HCT116 (cell line): ENCODE measurements at regions not wholly inside any gene's neighbourhood (a gene's known extent, or its start where the extent isn't known, plus 50 kb on each side); places are given as distances from the start of the nearest gene placed in this dataset.

Experiments
- ATAC-seq: fragments of 200-7000 bp; cut with Tn5 transposase; 2 replicates; pipeline ENCODE4 v1.9.1; 2020; ENCODE audit warnings: mild to moderate bottlenecking, moderate library complexity
- BruUV-seq: library from RNA; stranded (reverse); fragments of 400-500 nt; replicated peaks from 2 replicates; lab custom pipeline; 2021; lab: Mats Ljungman, UMichigan
- CTCF ChIA-PET: fragments of 300-600 bp; sonication (Branson Sonifier 250); formaldehyde crosslinking; loops from one replicate; lab custom pipeline; 2021; ENCODE audit warnings: antibody characterized with exemption; lab: Charles Lee
- POLR2A ChIA-PET: fragments of 300-600, 350-600 bp; sonication (Branson Sonifier 250); formaldehyde crosslinking; loops from one replicate; lab custom pipeline; 2021; ENCODE audit warnings: antibody characterized with exemption; lab: Charles Lee
- RAD21 ChIA-PET, 2 experiments: fragments of 300-600 bp; sonication (Branson Sonifier 250); formaldehyde crosslinking; loops; one replicate each; lab custom pipeline; 2023; ENCODE audit warnings: low total read pairs in 2 of 2; ENCODE audit not compliant: uncharacterized antibody in 2 of 2, unreplicated experiment in 2 of 2, low non-redundant PET in 1 of 2; lab: Charles Lee
- DNase-seq: peaks from one replicate; pipeline ENCODE4 v3.0.0-alpha.2; 2010; ENCODE audit warnings: low read depth, low spot score
- H2AFZ ChIP-seq: fragments of 200-600 bp; shearing (Covaris generic), sonication (generic); 2 replicates; pipeline ENCODE4 v1.6.1; 2017; ENCODE audit warnings: low read depth, mixed run types, mixed read lengths, antibody characterized with exemption, low read length; ENCODE audit not compliant: poor library complexity, severe bottlenecking
- H3K27ac ChIP-seq: 2 replicates; pipeline ENCODE4 v1.5.1; 2012; ENCODE audit warnings: low read depth, low read length
- H3K27me3 ChIP-seq: fragments of 200-600 bp; sonication (generic); 2 replicates; pipeline ENCODE4 v1.6.1; 2016; ENCODE audit warnings: mixed run types, low read length, mixed read lengths; ENCODE audit not compliant: insufficient read depth
- H3K36me3 ChIP-seq, 2 experiments: fragments of 200-500 bp in 1 of 2; fragments of 200-600 bp in 1 of 2; sonication (Bioruptor generic) in 1 of 2; sonication (generic) in 1 of 2; 2 replicates each; pipeline versions ENCODE4 v1.5.1 to v1.6.1; 2014 to 2016; ENCODE audit warnings: low read length in 2 of 2, inconsistent platforms in 1 of 2, mixed read lengths in 1 of 2, mixed run types in 1 of 2; ENCODE audit not compliant: insufficient read depth in 2 of 2, control insufficient read depth in 1 of 2
- H3K4me1 ChIP-seq, 2 experiments: fragments of 200-600 bp in 1 of 2; sonication (generic) in 1 of 2; 2 replicates each; pipeline versions ENCODE4 v1.5.1 to v1.6.1; 2012 to 2017; ENCODE audit warnings: low read length in 2 of 2, inconsistent platforms in 1 of 2, mild to moderate bottlenecking in 1 of 2, mixed read lengths in 1 of 2, mixed run types in 1 of 2, moderate library complexity in 1 of 2; ENCODE audit not compliant: insufficient read depth in 2 of 2, control insufficient read depth in 1 of 2
- H3K4me2 ChIP-seq: fragments of 200-600 bp; sonication (generic); 2 replicates; pipeline ENCODE4 v1.6.1; 2017; ENCODE audit warnings: mixed run types, low read length, mixed read lengths
- H3K4me3 ChIP-seq, 2 experiments: fragments of 200-600 bp in 1 of 2; sonication (generic) in 1 of 2; replicated peaks in 1 of 2; 2 replicates each; pipeline ENCODE4 v1.5.1; 2011 to 2016; ENCODE audit warnings: low read length in 2 of 2, control low read depth in 1 of 2, low read depth in 1 of 2, mild to moderate bottlenecking in 1 of 2, mixed read lengths in 1 of 2, mixed run types in 1 of 2
- H3K79me2 ChIP-seq: fragments of 200-600 bp; sonication (generic); 2 replicates; pipeline ENCODE4 v1.6.1; 2017; ENCODE audit warnings: mild to moderate bottlenecking, mixed run types, low read length, moderate library complexity, mixed read lengths; ENCODE audit not compliant: insufficient read depth
- H3K9ac ChIP-seq: fragments of 200-600 bp; sonication (generic); 2 replicates; pipeline ENCODE4 v1.6.1; 2016; ENCODE audit warnings: low read length, mixed read lengths
- H3K9me2 ChIP-seq: fragments of 200-600 bp; sonication (generic), shearing (Covaris generic); 2 replicates; pipeline ENCODE4 v1.6.1; 2017; ENCODE audit warnings: mixed run types, mild to moderate bottlenecking, moderate library complexity; ENCODE audit not compliant: insufficient read depth
- H3K9me3 ChIP-seq, 2 experiments: fragments of 200-500 bp in 1 of 2; fragments of 200-600 bp in 1 of 2; sonication (Bioruptor generic) in 1 of 2; sonication (generic) in 1 of 2; 2 replicates each; pipeline ENCODE4 v1.6.1; 2014 to 2017; ENCODE audit warnings: low read length in 2 of 2, mixed read lengths in 2 of 2, inconsistent platforms in 1 of 2, low read depth in 1 of 2, mild to moderate bottlenecking in 1 of 2, mixed run types in 1 of 2, moderate library complexity in 1 of 2; ENCODE audit not compliant: control insufficient read depth in 1 of 2, insufficient read depth in 1 of 2
- H4K20me1 ChIP-seq: fragments of 200-600 bp; sonication (generic), shearing (Covaris generic); 2 replicates; pipeline ENCODE4 v1.6.1; 2017; ENCODE audit warnings: mixed run types, mild to moderate bottlenecking, moderate library complexity; ENCODE audit not compliant: insufficient read depth
- CBX3 ChIP-seq: IDR thresholded peaks from 2 replicates; pipeline ENCODE4 v1.6.1; 2012; ENCODE audit warnings: low read depth
- EGR1 ChIP-seq: IDR thresholded peaks from 2 replicates; pipeline ENCODE4 v1.6.1; 2012; ENCODE audit warnings: low read depth
- ELF1 ChIP-seq: IDR thresholded peaks from 2 replicates; pipeline ENCODE4 v1.6.1; 2012; ENCODE audit warnings: low read depth, borderline replicate concordance
- EZH2 ChIP-seq: fragments of 200-600 bp; sonication (generic); IDR thresholded peaks from 2 replicates; pipeline ENCODE4 v1.6.1; 2017; ENCODE audit warnings: antibody characterized with exemption, mixed run types
- EZH2phosphoT487 ChIP-seq: fragments of 200-600 bp; IDR thresholded peaks from 2 replicates; pipeline ENCODE4 v1.6.1; 2018; ENCODE audit warnings: antibody characterized with exemption, borderline replicate concordance
- FOSL1 ChIP-seq: IDR thresholded peaks from 2 replicates; pipeline ENCODE4 v1.6.1; 2012; ENCODE audit warnings: low read depth
- JUND ChIP-seq: IDR thresholded peaks from 2 replicates; pipeline ENCODE4 v1.6.1; 2012
- POLR2A ChIP-seq: IDR thresholded peaks from 2 replicates; pipeline ENCODE4 v1.7.0; 2011; ENCODE audit warnings: borderline replicate concordance; ENCODE audit not compliant: insufficient read depth, insufficient read length; ENCODE audit errors: extremely low read depth
- POLR2AphosphoS5 ChIP-seq: IDR thresholded peaks from 2 replicates; pipeline ENCODE4 v1.6.1; 2011; ENCODE audit warnings: mild to moderate bottlenecking, low read depth, low read length, moderate library complexity
- SIN3A ChIP-seq: IDR thresholded peaks from 2 replicates; pipeline ENCODE4 v1.6.1; 2012; ENCODE audit warnings: low read depth
- SRF ChIP-seq: IDR thresholded peaks from 2 replicates; pipeline ENCODE4 v1.6.1; 2012; ENCODE audit warnings: low read depth
- TCF7L2 ChIP-seq: IDR thresholded peaks from 2 replicates; pipeline ENCODE4 v1.7.0; 2011; ENCODE audit warnings: borderline replicate concordance, inconsistent platforms; ENCODE audit not compliant: insufficient read depth, insufficient read length; ENCODE audit errors: extremely low read depth
- YY1 ChIP-seq: IDR thresholded peaks from 2 replicates; pipeline ENCODE4 v1.6.1; 2011; ENCODE audit warnings: low read length, low read depth, moderate library complexity, mild to moderate bottlenecking; ENCODE audit not compliant: insufficient replicate concordance; ENCODE audit errors: extremely low read depth
- ZFX ChIP-seq: fragments of 450-650 bp; IDR thresholded peaks from 2 replicates; pipeline ENCODE4 v1.6.1; 2017
- intact Hi-C: fragments of 100-400 bp; cut with micrococcal nuclease; formaldehyde crosslinking; loops from 2 replicates; pipeline ENCODE4 v1.10.0; 2022
- TF ChIP-seq, protein P1 (sequence below): IDR thresholded peaks from 2 replicates; pipeline ENCODE4 v1.6.1; 2012
- TF ChIP-seq, protein P2 (sequence below), 3 experiments: fragments of 200-600 bp in 1 of 3; sonication (generic) in 1 of 3; IDR thresholded peaks in 2 of 3; conservative IDR thresholded peaks in 1 of 3; 2 replicates each; pipeline ENCODE4 v1.5.1; 2012 to 2017; ENCODE audit warnings: low read depth in 2 of 3, low read length in 2 of 3, antibody characterized with exemption in 1 of 3, borderline replicate concordance in 1 of 3, control low read depth in 1 of 3, mild to moderate bottlenecking in 1 of 3, mixed read lengths in 1 of 3, mixed run types in 1 of 3, moderate library complexity in 1 of 3; ENCODE audit not compliant: insufficient read depth in 1 of 3
- TF ChIP-seq, protein P3 (sequence below): IDR thresholded peaks from 2 replicates; pipeline ENCODE4 v1.6.1; 2011; ENCODE audit warnings: mild to moderate bottlenecking, low read length, moderate library complexity; ENCODE audit not compliant: insufficient replicate concordance; ENCODE audit errors: extremely low read depth
- TF ChIP-seq, protein P4 (sequence below): IDR thresholded peaks from 2 replicates; pipeline ENCODE4 v1.6.1; 2012; ENCODE audit warnings: low read depth

DNA sequence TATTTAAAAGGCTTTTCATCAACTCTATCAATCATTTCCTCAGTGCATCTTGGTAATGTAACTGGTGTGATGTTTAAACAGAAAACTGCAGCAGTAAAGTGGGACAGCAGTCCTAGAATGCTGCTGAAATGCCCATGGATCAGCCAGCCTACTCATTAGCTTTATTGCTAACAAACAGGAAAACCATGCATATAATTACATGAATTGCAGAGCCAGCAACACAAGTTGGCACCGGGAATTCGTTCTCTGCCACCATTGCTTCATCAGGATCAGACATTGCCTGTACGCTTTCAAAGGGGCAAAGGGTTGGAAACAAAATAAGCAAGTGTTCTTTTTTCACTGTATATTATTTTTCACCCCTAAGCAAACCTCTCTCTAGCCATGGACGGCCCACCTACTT, 276.2 kb upstream of the LRRC7 start:
- intact Hi-C loops: no loop called here
- Histone ChIP-seq H3K4me3 (no peak overlapping the region), H3K9me3 (no peaks in the 10 kb centered on the region), H2AFZ (no peak overlapping the region), H3K4me2 (no peak overlapping the region), H3K9me2 (no peaks in the 10 kb centered on the region), H3K27me3 (peaks cover 12% of the 10 kb centered on the region; the same call in 1 of the 2 replicates), H4K20me1 (no peaks in the 10 kb centered on the region), H3K36me3 (no peaks in the 10 kb centered on the region), H3K4me1 (no peaks in the 10 kb centered on the region), H3K27ac (no peak overlapping the region), H3K79me2 (no peaks in the 10 kb centered on the region), H3K9ac (no peak overlapping the region)
- ChIA-PET CTCF (no interaction called here), RAD21 (no interaction called here), POLR2A (no interaction called here)
- ATAC-seq (no peak), DNase-seq (no peak)
- no TSS peak for BruUV-seq
- TF ChIP-seq SRF: no peak
- no peak for TF ChIP-seq JUND
- TF ChIP-seq YY1: no peak
- no peak for TF ChIP-seq SIN3A
- no peak for TF ChIP-seq EZH2
- no peak for TF ChIP-seq POLR2AphosphoS5
- TF ChIP-seq FOSL1: no peak
- TF ChIP-seq ELF1: no peak
- TF ChIP-seq ZFX: no peak
- no peak for TF ChIP-seq EGR1
- TF ChIP-seq, protein P1, sequence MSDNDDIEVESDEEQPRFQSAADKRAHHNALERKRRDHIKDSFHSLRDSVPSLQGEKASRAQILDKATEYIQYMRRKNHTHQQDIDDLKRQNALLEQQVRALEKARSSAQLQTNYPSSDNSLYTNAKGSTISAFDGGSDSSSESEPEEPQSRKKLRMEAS: no peak
- TF ChIP-seq, protein P2, sequence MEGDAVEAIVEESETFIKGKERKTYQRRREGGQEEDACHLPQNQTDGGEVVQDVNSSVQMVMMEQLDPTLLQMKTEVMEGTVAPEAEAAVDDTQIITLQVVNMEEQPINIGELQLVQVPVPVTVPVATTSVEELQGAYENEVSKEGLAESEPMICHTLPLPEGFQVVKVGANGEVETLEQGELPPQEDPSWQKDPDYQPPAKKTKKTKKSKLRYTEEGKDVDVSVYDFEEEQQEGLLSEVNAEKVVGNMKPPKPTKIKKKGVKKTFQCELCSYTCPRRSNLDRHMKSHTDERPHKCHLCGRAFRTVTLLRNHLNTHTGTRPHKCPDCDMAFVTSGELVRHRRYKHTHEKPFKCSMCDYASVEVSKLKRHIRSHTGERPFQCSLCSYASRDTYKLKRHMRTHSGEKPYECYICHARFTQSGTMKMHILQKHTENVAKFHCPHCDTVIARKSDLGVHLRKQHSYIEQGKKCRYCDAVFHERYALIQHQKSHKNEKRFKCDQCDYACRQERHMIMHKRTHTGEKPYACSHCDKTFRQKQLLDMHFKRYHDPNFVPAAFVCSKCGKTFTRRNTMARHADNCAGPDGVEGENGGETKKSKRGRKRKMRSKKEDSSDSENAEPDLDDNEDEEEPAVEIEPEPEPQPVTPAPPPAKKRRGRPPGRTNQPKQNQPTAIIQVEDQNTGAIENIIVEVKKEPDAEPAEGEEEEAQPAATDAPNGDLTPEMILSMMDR (IDR thresholded peaks at IDR 0.05 in 2 of 3, conservative IDR thresholded peaks at IDR 0.05 in 1 of 3; ENCODE audit: borderline replicate concordance in 1 of 3, insufficient read depth in 1 of 3, low read depth in 2 of 3, low read length in 2 of 3): no peak
- TF ChIP-seq EZH2phosphoT487: no peak
- TF ChIP-seq POLR2A: no peak
- no peak for TF ChIP-seq TCF7L2
- TF ChIP-seq, protein P3, sequence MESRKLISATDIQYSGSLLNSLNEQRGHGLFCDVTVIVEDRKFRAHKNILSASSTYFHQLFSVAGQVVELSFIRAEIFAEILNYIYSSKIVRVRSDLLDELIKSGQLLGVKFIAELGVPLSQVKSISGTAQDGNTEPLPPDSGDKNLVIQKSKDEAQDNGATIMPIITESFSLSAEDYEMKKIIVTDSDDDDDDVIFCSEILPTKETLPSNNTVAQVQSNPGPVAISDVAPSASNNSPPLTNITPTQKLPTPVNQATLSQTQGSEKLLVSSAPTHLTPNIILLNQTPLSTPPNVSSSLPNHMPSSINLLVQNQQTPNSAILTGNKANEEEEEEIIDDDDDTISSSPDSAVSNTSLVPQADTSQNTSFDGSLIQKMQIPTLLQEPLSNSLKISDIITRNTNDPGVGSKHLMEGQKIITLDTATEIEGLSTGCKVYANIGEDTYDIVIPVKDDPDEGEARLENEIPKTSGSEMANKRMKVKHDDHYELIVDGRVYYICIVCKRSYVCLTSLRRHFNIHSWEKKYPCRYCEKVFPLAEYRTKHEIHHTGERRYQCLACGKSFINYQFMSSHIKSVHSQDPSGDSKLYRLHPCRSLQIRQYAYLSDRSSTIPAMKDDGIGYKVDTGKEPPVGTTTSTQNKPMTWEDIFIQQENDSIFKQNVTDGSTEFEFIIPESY: no peak
- TF ChIP-seq, protein P4, sequence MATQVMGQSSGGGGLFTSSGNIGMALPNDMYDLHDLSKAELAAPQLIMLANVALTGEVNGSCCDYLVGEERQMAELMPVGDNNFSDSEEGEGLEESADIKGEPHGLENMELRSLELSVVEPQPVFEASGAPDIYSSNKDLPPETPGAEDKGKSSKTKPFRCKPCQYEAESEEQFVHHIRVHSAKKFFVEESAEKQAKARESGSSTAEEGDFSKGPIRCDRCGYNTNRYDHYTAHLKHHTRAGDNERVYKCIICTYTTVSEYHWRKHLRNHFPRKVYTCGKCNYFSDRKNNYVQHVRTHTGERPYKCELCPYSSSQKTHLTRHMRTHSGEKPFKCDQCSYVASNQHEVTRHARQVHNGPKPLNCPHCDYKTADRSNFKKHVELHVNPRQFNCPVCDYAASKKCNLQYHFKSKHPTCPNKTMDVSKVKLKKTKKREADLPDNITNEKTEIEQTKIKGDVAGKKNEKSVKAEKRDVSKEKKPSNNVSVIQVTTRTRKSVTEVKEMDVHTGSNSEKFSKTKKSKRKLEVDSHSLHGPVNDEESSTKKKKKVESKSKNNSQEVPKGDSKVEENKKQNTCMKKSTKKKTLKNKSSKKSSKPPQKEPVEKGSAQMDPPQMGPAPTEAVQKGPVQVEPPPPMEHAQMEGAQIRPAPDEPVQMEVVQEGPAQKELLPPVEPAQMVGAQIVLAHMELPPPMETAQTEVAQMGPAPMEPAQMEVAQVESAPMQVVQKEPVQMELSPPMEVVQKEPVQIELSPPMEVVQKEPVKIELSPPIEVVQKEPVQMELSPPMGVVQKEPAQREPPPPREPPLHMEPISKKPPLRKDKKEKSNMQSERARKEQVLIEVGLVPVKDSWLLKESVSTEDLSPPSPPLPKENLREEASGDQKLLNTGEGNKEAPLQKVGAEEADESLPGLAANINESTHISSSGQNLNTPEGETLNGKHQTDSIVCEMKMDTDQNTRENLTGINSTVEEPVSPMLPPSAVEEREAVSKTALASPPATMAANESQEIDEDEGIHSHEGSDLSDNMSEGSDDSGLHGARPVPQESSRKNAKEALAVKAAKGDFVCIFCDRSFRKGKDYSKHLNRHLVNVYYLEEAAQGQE: no peak
- no peak for TF ChIP-seq CBX3
